ENCODE measurements at regions not wholly inside any gene's neighbourhood (a gene's known extent, or its start where the extent isn't known, plus 50 kb on each side); places are given as distances from the start of the nearest gene placed in this dataset.

DNA sequence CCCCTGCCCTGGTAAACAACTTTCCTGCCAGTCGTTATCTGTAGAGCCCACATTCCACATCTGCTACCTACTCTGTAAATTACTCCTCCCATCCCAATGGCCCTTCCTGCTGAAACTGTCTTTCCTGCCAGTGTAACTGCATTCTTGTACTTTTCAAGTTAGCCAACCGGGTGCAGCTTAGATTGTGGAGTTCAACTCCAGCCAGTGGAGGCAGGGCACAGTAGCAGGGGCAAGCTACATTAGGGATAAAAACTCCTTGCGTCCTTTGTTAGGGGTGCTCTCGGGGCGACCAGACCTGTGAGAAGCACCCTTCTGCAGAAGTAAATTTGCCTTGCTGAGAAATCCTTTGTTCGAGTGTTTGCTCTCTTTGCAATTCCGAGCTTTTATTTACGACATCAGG lies 639.0 kb upstream of the TYRP1 start:
- Histone ChIP-seq H3K9me3 (no peaks in the 10 kb centered on the region), H3K4me3 (no peak overlapping the region), H3K27ac (no peak overlapping the region), H3K27me3 (no peaks in the 10 kb centered on the region), H3K4me1 (no peaks in the 10 kb centered on the region), H3K36me3 (no peaks in the 10 kb centered on the region)
- FAIRE-seq (no peak), ATAC-seq (no peak), DNase-seq (no peak)
- 59 to 62% methylated on average over 8 of the region's 8 CpGs for WGBS, 2 donors
- TF ChIP-seq, protein P1, sequence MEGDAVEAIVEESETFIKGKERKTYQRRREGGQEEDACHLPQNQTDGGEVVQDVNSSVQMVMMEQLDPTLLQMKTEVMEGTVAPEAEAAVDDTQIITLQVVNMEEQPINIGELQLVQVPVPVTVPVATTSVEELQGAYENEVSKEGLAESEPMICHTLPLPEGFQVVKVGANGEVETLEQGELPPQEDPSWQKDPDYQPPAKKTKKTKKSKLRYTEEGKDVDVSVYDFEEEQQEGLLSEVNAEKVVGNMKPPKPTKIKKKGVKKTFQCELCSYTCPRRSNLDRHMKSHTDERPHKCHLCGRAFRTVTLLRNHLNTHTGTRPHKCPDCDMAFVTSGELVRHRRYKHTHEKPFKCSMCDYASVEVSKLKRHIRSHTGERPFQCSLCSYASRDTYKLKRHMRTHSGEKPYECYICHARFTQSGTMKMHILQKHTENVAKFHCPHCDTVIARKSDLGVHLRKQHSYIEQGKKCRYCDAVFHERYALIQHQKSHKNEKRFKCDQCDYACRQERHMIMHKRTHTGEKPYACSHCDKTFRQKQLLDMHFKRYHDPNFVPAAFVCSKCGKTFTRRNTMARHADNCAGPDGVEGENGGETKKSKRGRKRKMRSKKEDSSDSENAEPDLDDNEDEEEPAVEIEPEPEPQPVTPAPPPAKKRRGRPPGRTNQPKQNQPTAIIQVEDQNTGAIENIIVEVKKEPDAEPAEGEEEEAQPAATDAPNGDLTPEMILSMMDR (IDR thresholded peaks at IDR 0.05), result no peak
- intact Hi-C loops (cut with DNase I), result no loop called here

DNA sequence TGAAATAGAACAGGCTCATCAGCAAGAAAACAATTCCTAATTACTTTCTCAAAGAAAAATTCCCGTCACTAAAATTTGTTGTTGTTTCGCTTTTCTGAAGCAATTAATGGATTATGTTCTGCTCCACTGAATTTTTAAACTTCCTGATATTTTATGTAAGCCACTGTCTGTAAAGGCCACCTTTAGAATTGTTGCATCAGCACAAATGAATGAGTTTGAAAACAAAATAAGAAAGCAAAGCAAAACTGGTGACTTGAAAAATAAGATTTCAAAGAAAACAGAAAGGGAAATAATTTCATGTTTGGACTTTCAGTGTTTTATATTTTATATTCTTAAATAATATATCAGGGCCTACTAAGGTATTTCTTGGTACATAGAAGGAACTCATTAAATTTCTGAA lies 636.3 kb upstream of the TYRP1 start:
- ATAC-seq (no peak), FAIRE-seq (no peak), DNase-seq (no peak)
- H3K9me3 ChIP-seq, result no peaks in the 10 kb centered on the region
- H3K27me3 ChIP-seq, result no peaks in the 10 kb centered on the region
- H3K4me1 ChIP-seq, result no peaks in the 10 kb centered on the region
- intact Hi-C loops (cut with DNase I), result no loop called here
- TF ChIP-seq, protein P1 (IDR thresholded peaks at IDR 0.05), result no peak
- no peaks in the 10 kb centered on the region for H3K36me3 ChIP-seq
- no peak overlapping the region for H3K4me3 ChIP-seq
- no peak overlapping the region for H3K27ac ChIP-seq
- WGBS, 2 donors, result 69 to 75% methylated on average over 2 of the region's 2 CpGs

DNA sequence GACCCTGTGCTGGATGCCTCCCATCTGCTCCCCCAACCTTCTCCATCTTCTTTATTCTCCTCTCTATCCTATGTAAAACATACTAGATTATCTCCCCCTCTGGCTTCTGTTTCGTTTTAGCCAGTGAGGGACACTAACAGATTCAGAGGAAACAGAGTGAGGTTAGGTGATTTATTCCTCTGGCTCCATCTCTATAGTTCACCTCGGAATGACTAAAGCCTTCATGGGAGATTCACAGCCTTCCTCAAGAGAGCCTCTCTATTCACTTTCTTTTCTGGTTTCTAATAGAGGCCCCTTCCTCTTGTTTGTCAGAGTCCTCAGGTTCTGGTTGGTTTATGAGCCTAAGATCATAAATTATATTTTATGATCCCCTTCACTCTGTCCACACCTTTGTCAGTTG lies 633.1 kb upstream of the TYRP1 start:
- Histone ChIP-seq H3K9me3 (no peaks in the 10 kb centered on the region), H3K27ac (no peak overlapping the region), H3K4me3 (no peak overlapping the region), H3K4me1 (no peaks in the 10 kb centered on the region), H3K36me3 (no peaks in the 10 kb centered on the region), H3K27me3 (no peaks in the 10 kb centered on the region)
- intact Hi-C loops (cut with DNase I), result no loop called here
- FAIRE-seq, result no peak
- TF ChIP-seq, protein P1 (IDR thresholded peaks at IDR 0.05), result no peak
- DNase-seq, result no peak
- WGBS, 2 donors, result 34 to 53% methylated on average over 2 of the region's 2 CpGs
- no peak for ATAC-seq

DNA sequence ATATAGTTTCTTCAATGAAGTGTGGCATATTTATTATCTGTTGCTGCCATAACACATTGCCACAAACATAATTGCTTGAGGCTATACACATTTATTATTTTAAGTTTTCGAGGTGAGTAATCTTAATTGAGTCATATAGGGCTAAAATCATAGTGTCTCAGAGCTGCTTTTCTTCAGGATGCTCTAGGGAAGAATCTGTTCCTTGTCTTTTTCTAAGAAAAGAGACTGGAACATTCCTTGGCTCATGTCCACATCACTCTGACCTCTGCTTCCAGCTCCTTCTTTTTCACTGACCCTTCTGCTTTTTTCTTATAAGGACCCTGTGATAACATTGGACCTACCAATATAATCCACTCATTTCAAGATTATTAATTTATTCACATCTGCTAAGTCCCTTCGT lies 632.4 kb upstream of the TYRP1 start:
- TF ChIP-seq, protein P1 (IDR thresholded peaks at IDR 0.05), result no peak
- H3K27ac ChIP-seq, result no peak overlapping the region
- H3K27me3 ChIP-seq, result no peaks in the 10 kb centered on the region
- no peak overlapping the region for H3K4me3 ChIP-seq
- H3K36me3 ChIP-seq, result no peaks in the 10 kb centered on the region
- no peaks in the 10 kb centered on the region for H3K4me1 ChIP-seq
- DNase-seq, result no peak
- 42 to 53% methylated on average over 2 of the region's 2 CpGs for WGBS, 2 donors
- no peaks in the 10 kb centered on the region for H3K9me3 ChIP-seq
- no peak for FAIRE-seq
- intact Hi-C loops (cut with DNase I), result no loop called here
- no peak for ATAC-seq

DNA sequence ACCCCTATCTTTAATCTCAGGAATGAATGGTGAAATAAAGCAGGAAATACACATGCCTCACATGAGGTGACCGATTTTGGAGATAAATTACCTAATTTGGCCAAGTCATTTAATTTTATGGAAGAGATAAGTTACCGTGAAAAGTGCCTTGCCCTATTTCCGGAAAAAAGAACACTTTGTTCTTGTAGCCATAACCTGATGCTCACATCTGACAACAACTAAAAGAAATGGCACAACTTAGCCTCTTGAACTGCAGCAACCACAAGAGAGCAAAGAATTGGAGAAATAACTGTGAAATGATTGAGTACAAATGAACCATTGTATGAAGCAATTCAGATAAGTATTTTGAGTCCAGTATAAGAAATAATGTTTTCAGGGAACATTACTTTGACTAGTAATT lies 628.1 kb upstream of the TYRP1 start:
- no peaks in the 10 kb centered on the region for H3K36me3 ChIP-seq
- intact Hi-C loops (cut with DNase I), result no loop called here
- H3K4me3 ChIP-seq, result no peak overlapping the region
- 12 to 22% methylated on average over 3 of the region's 3 CpGs for WGBS, 2 donors
- TF ChIP-seq, protein P1 (IDR thresholded peaks at IDR 0.05), result no peak
- ATAC-seq, result no peak
- DNase-seq, result no peak
- no peak for FAIRE-seq
- H3K4me1 ChIP-seq, result no peaks in the 10 kb centered on the region
- no peaks in the 10 kb centered on the region for H3K9me3 ChIP-seq
- H3K27ac ChIP-seq, result no peak overlapping the region
- H3K27me3 ChIP-seq, result no peaks in the 10 kb centered on the region

Measured in pancreas (tissue), 10 donors.